DMS53 treated with DMSO at 0.1 percent for 48 hours (cell line): ENCODE measurements at regions not wholly inside any gene's neighbourhood (a gene's known extent, or its start where the extent isn't known, plus 50 kb on each side); places are given as distances from the start of the nearest gene placed in this dataset.
A peak's percentile ranks its signal among the peaks of the same experiment; 100 is the strongest.

ENCODE experiments used
- DNase-seq: peaks from one replicate; lab custom pipeline; 2025; ENCODE audit not compliant: unreplicated experiment; lab: John Stamatoyannopoulos, UW

DNA sequence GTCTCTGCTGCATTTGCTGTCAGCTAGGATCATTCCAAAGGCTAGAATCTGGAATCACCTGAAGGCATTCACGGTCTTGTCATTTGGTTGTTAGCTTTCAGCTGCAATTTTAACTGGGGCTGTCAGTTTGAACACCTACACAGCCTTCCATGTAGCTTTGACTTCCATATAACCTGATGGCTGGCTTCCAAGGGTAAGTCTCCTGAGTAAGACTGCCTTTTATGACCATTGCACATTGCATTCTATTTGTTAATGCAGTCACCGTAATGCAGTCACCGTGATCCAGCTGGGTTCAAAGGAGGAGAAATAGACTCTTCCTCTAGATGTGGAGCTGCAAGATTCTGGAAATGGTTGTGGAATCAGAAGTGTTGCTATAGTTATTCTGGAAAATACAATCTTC is 1284.2 kb downstream of the ADGRL3 start:
- DNase-seq = no peak

DNA sequence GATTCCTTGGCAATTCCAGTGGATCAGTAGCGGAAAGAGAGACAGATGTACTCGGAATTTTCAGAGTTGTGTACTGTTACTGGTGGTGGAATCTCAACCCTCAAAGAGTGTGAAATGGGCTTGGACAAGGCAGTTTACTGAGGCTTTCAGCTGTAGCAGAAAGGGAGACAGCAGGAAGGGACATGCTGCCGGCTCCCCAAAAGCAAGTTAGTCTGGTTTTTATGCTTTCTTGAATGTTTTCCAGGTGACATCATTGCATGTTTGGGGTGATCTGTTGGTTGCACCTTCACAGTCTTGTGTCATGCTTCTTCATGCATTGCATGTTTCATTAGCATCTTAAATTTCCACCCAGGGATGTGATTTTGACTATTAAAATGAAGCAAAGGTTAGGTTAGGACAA is 1282.2 kb downstream of the ADGRL3 start:
- DNase-seq = no peak

DNA sequence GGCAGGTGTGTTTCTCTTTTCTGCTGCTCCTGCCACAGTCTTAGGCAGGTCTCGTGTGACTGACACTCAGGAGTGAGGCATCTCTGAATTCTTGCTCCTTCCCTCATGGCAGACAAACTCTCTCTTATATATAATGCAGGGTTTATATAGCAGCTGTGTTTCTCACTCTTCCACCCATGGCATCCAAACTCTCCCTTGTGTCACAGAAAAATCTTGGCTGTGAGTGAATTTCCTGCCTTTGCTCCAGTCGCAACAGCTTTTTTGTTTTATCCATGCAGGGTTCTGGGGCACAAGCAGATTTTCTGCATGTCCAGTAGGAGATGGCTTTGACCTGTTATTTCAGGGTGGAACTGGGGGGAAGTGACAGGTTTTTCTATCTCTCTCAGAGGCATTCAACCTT is 1275.5 kb downstream of the ADGRL3 start:
- no peak for DNase-seq

DNA sequence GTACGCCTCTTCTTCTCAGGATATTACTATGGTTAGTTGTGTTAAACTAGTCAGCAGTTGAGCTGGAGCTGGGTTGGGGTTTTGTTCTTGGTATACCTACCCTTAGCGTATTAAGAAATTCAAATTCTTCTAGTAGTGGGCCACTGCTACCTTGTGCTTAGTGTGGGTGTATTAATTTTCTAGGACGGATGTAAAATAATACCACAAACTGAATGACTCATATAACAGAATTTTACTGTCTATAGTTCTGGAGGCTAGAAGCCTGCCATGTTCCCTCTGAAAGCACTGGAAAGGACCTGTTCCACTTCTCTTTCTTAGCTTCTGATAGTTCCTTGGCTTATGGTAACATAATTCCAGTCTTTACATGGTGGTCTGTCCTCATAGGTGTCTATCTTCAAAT is 1274.7 kb downstream of the ADGRL3 start:
- DNase-seq = peak; percentile 6

DNA sequence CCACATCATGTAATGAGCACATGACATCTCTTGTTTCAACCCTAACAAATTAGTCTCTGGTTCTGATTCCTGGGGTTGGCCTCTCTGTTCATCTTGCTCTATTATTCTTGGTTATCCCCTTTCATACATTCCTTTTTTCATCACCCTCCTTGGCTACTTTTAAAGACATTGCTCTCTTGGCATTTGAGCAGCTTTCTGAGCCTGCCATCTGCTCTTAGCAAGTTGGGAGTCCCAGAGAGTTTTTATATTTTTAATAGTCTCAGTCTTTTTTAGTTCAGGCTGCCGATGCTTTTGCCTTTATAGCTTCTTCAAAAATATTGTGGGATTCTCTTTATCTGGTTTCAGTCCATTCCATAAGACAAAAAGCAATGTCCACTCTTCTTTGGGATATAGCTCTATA is 1270.9 kb downstream of the ADGRL3 start:
- DNase-seq = no peak

DNA sequence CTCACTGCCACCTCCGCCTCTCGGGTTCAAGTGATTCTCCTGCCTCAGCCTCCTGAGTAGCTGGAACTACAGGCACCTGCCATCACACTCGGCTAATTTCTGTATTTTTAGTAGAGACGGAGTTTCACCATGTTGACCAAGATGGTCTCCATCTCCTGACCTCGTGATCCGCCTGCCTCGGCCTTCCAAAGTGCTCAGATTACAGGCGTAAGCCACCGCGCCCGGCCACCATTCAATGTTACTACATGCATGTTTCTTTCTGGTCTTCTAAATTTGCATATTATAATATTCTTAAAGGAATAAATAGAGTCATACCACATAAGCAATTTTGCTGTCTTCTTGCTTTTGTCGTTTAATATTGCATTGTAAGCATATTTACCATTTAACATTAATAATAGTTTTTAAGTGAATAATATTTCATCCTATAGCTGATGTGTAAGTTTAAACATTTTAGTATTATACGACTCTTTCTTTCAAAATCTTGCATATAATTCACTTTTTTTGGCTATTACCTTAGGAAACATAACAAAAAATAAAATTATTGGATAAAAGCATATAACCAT is 1270.4 kb downstream of the ADGRL3 start:
- no peak for DNase-seq

DNA sequence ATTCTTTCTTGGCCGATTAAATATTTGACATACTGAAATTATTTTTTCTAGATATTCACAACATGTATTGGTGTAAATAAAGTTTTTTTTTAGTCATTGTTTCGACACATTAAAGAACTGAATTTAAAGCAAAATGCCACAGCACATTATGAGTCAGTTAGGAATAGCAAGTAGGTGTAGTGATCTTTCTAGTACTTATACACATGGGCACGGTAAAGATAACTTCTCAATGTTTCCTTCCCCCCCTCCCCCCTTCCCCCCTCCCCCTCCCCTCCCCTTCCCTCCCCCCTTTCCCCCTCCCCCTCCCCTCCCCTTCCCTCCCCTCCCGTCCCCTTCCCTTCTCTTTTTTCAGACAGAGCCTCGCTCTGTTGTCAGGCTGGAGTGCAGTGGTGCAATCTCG is 1269.9 kb downstream of the ADGRL3 start:
- no peak for DNase-seq

DNA sequence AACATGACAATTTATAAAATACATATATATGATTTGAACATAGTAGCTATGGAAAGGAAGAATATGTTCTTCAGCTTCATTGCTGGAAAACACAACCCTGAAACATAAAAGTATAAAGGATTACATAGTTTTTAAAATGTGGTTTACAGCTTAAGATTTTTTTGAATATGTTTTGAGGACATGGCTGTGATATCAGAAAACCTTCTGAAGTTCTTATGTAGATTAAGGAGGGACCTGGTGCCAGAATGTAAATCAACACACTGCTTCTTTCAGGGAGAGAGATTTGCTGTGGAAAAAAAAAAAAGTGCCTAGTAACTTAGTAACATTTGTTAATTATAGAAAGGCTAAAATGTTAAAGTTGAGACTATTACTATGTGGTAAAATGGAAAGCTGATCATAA is 1261.8 kb downstream of the ADGRL3 start:
- no peak for DNase-seq

DNA sequence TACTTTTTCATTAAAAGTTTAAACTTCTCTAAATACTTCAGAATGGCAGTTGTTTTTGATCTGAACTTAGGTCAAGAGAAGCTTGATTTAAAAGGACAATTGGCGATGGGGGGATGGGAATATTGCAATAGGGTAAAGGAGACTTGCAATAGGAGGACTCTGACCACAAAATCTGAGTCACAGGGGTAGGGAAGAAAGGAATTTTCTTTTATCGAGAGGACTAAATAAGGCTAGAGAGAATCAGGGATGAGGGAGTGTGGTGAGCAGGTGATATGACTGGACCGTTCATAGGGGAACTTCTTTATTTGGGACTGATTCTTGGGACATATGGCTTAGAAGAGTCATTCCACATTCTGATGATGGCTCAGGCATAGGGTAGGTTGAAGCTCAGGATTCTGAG is 1260.2 kb downstream of the ADGRL3 start:
- DNase-seq = no peak

DNA sequence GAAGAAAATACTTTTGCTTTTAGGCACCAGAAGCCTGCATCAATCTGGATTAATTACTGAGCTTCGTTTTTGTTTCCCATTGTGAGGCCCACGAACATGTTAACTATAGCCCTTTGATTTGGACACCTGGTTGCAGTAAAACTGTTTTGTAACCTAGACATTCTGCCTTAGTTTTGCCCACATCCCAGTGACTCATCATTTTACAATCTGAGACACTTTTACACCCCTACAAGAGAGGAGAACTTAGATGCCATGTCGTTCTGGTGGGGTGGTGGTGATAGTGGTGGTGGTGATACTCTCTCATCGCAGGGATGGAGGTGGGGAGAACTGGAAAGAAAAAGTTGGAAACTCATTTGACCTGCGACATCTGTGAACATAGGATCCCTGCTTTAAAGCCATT is 1257.2 kb downstream of the ADGRL3 start:
- no peak for DNase-seq

DNA sequence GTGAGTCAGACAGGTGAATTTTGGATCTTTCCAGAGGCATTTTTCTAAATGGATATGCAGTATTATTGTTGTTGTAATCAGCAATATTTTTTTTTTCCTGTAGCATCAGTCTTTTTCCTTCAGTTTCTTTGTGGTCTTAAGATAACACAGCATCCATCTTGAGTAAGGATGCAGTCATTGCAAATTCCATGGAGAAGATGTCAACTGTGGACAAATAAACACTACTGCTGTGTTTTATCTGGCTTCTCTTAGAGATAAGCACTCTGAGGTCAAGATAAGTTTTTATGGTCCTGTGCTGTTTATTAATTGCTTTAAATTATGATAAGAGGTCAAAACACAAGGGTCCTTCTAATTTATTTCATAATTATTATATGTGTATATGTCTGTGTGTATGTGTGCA is 1255.7 kb downstream of the ADGRL3 start:
- DNase-seq = no peak

DNA sequence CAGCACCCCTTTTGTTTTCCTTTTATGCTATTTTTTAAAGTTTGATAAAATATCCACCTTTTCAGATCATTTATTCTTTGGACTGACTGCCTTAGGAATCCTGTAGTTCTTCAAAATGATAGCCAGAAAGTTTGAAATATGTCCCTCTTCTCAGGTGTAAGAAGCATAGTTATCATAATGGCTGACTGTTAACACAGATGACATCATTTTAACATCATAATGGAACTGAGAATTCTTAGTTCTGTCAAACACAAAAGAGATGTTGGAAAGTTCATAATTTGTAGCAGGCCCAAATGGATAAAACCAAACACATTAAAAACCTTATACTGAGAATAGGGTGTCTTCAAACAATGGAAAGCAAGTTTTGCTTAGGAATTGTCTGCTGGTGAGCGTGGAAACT is 1254.4 kb downstream of the ADGRL3 start:
- DNase-seq = no peak

DNA sequence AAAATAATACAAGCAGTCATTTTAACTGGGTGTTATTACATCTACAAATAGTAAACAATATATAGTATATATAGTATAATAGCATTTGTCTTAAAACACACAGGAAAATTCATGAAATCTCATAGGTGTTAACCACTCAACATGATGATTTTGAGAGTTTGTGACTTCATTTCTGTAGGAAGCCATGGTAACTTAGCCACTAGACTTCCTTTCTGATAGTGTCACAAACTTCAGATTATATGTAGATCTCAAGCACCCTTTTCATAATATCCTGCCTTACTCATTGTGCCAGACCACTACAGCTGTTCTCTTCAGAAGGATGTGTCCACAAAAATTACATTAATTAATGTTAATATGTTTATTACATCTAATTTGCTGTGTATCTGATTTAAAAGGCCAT is 1250.6 kb downstream of the ADGRL3 start:
- DNase-seq = no peak

DNA sequence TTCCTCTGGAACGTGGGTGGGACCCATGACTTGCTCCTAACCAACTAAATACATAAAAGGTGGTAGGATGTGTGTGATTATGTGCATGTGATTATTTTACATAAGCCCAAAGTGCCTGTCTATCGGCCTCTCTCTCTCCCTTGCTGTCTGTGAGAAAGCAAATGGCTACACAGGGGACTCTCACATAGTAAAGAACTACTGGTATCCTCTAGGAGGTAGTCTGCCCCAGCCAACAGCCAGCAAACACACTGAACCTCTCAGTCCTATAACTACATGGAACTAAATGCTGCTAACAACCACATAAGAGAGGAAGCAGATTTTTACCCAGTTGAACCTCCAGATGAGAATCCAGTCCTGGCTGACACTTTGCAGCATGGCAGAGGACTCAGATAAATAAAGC is 1249.4 kb downstream of the ADGRL3 start:
- no peak for DNase-seq

DNA sequence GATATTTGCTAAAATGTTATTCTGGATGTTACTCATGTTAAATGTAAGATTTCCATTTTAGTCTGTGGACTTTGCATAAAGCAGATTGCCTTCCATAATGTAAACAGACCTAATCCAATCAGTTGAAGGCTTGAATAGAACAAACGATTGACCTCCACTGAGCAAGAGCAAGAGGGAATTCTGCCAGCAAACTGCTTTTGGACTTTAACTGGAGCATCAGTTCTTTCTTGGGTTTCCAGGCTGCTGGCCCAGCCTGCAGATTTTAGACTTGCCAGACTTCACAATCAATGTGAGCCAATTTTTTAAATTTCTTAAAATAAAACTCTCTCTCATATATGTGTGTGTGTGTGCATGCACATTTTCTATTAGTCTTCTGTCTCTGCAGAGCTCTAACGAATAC is 1248.8 kb downstream of the ADGRL3 start:
- DNase-seq = no peak

DNA sequence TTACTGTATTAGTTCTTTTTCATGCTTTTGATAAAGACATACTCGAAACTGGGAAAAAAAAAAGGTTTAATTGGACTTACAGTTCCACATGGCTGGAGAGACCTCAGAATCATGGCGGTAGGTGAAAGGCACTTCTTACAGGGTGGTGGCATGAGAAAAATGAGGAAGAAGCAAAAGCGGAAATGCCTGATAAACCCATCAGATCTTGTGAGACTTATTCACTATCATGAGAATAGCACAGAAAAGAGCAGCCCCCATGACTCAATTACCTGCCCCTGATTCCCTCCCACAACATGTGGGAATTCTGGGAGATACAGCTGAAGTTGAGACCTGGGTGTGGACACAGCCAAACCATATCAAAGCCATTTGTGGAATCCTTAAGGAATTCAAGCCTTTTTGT is 1238.9 kb downstream of the ADGRL3 start:
- DNase-seq = no peak

DNA sequence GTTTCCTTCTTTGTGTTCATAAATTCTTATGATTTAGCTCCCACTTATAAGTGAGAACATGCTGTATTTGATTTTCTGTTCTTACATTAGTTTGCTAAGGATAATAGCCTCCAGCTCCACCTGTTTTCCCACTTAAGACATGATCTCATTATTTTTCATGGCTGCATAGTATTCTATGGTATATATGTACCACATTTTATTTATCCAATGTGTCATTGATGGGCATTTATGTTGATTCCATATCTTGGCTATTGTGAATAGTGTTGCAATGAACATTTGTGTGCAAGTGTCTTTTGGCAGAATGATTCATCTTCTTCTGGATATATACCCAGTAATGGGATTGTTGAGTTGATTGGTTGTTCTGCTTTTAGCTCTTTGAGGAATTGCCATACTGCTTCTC is 1234.8 kb downstream of the ADGRL3 start:
- DNase-seq = no peak

DNA sequence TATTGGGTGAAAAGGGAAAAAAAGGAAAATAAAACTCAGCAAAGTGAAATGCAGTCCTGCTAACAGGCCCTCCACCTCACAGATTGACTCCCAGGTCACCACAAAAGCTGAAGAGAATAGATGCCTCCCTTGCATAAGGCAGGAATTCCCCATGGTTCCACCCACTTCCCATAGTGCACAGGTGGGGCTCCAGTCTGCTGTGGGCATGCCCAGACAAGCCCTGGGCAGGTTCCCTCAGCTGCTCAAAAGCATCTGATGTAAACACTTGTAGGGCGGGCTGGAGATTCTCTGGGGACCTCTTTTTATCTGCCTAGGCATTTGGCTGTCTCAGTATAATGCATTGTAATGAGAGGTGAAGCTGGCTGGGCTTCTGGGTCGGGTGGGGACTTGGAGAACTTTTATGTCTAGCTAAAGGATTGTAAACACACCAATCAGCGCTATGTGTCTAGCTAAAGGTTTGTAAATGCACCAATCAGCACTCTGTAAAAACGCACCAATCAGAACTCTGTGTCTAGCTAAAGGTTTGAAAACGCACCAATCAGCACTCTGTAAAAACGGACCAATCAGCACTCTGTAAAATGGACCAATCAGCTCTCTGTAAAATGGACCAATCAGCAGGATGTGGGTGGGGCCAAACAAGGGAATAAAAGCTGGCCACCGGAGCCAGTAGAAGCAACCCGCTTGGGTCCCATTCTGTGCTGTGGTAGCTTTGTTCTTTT is 1231.5 kb downstream of the ADGRL3 start:
- DNase-seq = peak; percentile 0

DNA sequence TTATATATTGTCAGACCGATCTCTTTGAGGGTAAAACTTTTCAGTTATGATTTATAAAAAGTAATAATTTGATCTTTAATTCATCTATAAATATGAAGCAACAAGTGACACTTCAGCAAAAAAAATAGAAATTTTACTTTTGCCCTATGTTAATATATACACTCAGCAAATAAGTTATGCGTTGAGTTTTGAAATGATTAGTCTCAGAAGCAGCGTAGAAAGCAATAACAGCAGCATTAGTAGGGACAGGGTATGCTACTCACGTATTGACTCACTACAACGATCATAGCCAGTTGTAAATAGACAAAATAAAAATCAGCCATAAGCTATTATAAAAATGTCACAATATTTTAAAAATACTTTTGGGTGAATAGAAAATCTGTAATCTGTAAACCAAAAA is 1229.2 kb downstream of the ADGRL3 start:
- no peak for DNase-seq

DNA sequence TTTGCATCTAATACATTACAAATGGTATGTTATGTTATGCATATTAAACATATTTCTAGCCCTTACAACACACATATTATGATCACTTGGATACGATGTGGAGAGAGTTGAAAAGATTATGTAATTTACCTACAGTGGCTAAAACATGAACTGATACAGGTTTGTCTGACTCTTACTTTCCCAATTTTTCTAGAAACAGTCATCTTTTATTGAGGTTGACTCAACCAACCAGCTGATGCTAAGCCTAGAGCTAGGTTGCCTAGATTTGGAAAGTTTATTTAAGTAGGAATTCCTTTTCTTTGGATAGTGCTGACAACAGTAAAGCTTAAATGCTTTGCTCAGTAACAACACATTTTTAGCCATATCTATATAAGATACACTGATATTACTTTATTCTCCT is 1215.1 kb downstream of the ADGRL3 start:
- DNase-seq = no peak

DNA sequence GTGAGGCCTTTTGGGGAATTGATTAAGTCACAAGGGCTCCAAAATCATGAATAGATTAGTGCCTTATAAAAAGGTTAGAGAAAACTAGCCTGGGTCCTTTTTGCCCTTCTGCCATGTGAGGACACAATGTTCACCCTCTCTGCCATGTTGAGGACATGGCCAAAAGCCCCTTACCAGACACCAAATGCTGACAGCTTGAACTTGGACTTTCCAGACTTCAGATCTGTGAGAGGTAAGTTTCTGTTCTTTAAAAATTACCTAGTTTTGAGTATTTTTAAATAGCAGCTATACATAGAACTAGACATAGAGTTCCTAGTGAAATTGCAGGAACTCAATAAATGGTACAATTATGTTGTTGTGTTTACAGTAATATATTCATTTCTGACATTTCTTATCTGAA is 1214.4 kb downstream of the ADGRL3 start:
- no peak for DNase-seq

DNA sequence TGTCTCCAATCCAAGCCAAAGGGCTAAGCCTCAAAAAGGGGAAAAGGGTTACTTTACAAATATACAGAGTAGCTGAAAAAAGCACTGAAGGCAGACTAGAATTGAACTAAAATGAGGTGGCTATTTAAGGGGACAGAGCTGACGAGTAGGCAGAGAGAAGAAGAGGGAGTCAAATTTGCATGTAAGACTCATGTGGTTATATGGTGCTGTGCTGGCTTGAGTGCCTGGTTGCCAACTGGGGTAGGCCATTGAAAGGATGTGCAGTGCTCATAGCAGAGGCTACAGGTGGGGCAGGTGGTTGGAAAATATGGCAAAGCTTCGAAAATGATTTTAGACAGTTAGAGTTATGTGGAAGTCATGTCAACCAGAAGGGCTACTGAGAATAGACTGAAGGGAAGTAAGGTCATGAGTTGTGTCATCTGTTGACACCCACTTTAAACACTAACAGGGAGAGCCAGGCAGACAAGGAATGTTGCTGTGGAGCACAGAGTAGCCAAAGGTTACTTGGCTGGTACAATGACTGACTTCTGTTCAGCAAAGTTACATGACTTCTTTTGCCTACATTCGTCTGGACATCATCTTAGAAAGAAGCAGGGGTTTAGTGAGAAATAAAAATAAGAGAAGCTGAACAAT is 1210.4 kb downstream of the ADGRL3 start:
- no peak for DNase-seq

DNA sequence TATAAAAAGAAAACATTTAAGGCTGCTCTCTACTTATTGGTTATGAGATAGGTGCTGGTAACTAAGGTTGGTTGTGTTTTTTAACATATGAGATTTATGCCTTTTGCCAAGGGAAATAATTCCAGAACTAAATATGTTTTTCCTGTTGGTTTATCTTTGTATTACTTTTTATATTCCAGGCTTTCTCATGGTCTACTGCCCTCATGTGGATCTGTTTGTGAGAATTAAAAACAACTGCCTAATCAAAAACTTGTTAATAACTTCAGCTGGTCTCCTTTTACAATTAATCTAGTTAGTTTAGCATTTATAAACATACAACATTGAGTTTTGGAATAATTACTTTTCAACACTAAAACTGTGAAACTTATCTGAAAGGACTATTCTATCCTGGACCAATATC is 1208.3 kb downstream of the ADGRL3 start:
- no peak for DNase-seq
